ENCODE measurements at regions not wholly inside any gene's neighbourhood (a gene's known extent, or its start where the extent isn't known, plus 50 kb on each side); places are given as distances from the start of the nearest gene placed in this dataset.
"Not testable (repeated sequence)": the region's sequence is repeated elsewhere in the genome, so short reads cannot be mapped to it uniquely, and the experiment has no call there.

DNA sequence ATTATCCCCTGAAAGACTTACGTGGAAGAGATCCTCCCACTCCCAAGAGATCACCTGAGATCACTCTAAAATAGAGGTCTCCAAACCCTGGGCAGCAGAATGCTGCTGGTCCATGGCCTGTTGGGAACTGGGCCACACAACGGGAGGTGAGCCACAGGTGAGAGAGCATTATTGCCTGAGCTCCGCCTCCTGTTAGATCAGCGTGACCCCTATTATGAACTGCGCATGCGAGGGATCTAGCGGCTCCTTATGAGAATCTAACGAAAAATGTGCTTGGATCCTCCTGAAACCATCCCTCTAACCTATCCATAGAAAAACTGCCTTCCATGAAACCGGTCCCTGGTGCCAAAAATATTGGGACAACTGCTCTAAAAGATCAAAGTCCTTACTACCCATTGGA, 1057.4 kb downstream of the EPHA7 start:
- no peak for DNase-seq

DNA sequence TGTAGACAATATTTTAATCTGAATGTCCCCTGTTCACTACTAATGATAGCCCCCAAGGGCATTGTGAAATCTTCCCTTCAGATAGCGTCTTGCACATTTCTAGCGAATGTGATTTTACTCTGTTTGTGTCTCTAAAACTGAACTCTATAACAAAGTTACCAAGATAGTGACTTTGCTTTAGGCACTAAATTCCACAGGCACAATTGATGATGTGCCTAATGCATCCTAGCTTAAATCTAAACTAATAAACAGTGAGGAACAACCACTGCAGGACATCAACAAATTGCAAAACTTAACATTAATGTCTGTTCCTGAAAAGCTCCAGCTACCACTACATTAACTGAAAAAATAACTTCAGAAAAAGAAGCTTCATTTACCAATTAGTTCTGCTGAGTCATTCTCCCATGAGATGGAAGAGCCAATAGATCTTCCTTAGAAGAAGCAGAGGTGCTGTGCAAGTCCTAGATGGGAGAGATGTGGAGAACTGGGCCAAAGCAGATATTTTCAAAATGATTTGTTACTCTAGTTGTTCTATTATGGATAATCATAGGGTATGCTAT, 1065.0 kb downstream of the EPHA7 start:
- DNase-seq, result no peak

DNA sequence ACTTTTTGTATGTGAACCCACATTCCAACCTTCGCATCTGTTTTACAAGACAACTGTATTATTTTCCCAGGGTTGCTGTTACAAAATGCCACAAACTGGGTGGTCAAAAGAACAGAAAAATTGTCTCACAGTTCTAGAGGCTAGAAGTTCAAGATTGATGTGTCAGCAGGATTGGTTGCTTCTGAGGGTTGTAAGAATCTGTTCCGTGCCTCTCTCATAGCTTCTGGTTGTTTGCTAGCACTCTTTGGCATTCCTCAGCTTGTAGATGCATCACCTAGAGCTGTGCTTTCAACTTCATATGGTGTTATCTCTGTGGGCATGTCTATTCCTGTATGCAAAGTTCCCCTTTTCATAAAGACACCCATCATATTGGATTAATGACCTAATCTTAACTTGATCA, 1067.2 kb downstream of the EPHA7 start:
- no peak for DNase-seq

DNA sequence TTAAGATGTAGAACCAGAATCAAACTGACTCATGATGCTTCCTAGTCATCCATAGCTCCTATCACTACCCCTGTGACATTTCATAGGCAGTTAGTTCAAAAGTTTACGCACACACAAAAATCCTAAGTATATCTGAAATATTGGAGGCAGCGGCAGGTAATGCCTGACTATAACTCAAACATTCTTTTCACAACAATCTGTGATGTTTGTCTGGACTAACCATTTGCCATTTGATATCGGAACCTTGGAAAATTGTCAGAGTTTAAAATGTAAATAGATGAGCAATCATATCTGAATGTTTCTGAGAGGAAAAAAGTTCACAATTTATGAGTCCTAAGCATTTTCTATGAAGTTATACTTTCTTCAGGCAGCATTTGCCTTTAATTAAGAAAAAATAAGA, 1078.2 kb downstream of the EPHA7 start:
- DNase-seq, result peak; percentile 1

DNA sequence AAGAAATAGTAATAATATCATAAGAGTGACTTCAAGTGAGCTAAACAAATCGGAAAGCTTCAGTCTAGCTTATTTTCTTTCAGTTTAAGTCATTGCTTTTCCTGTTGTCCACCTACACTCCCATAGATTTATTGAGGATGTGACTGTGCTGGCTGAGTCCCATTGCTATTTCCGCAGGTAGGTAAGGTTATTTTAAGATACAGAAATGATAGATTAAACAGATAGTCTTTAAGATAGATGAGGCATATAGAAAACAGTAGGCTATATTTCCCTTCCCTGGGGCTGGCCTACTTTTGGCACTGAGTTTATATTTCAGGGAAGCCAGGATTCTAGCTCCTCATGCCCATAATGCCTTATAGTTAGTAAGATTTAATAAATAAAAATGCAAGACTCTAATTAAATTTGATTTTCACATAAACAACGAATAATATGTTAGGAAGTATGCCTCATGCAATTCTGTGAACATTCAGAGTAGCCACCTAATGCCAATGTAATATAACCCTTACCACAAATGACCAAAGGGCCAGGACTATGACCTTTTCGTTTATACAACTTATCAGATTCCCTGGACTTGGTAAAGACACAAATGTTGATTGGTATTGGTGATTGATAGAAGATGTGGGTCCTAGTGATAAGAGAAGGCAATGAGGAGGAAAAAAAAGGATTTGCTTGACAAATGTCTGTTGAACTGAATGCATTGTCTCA, 1079.3 kb downstream of the EPHA7 start:
- no peak for DNase-seq

DNA sequence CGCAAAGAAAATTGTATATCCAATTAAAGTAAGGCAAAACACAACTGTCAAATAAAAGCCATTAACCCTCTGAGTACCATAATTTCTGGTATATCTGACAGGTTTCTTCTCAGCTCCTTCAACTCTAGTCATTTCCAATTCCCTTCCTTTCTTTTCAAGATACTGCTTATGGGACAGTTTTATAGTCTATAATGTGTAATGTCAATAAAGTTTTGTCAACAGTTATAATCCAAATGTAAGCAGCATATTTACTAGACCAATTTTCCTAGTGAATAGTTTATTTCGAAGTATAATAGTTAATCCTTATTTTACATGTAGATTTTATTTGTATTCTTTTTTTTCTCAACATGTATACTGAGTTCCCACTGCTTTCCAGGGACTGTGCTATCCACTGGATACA, 1081.8 kb downstream of the EPHA7 start:
- DNase-seq, result no peak

DNA sequence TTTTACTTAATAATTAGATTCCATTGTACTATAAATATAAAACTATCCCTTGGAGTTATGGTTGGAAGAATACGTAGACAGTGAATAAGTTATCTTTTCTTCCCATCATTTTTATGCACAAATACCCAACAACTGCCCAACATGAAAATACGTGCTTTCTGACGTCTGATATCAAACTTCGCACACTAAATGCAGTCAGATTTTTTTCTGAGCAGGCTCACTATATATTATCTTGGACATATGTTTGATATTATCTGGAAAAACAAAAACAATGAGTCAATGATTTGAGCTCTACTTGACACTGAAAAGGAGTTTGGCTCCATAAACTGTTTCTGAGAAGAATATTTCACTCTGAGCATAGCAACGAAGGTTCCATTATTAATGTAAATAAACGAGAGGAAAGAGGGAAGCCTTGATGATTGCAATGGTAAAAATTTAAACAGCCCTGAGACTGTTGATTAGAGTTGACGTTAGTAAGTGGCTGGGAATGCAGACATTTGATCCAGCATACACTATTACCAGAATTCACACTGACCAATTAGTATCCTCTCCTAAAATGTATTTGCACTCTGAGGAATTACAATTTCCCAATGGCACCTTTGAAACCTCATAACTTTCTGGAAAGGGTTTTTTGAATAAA, 1090.0 kb downstream of the EPHA7 start:
- peak; percentile 1 for DNase-seq

DNA sequence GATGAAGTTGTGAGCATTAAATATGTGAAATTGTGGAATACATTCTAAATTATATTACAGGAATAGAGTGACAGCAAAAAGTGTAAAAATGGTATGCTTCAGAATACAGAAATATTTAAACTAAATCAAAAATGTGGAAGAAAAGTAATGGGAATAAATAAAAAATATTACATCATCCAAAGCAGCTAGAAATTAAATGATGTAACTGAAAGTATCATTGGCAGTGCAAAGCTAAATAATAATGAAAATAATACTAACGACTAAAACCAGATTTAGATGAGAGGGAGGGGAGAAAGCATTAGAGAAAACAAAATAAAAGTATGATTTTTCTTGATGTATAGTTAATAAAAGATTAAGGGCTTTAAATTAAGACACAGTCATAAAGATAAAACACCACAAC, 1104.0 kb downstream of the EPHA7 start:
- DNase-seq, result no peak

DNA sequence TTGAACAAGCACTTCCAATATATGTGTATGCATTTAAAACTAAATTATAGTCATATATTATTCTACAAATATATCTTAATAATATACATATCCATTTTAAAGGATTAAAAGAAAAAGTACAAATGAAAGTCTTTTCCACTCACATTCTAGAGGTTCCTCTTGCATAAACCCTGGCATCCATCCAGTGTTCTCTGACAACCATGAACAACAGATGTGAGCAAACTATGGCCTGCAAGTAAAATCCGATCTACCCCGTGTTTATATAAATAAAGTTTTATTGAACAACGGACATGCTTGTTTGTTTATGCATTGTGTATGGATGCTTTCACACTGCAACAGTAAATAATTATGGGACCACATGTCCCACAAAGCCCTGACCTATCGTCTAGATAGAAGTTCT, 1122.3 kb downstream of the EPHA7 start:
- peak; percentile 5 for DNase-seq

DNA sequence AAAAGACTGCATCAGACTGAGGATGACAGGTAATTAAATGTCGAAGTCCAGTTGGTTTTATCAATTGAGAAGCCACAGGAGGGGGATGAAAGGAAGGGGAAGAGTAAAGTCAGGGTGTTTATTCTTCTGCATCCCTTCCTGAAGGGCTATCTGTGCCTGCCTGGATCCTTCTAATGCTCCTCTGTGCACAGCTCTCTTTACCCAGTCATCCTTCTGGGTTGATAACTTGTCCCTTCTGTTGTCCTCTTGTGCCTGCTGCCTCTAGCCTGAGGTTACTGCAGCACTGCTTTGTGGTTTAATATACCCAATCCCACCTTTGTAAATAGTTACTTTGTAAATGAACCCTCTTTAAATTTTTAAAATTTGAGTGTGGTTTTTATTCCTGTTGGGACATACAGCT, 1127.3 kb downstream of the EPHA7 start:
- DNase-seq, result no peak

DNA sequence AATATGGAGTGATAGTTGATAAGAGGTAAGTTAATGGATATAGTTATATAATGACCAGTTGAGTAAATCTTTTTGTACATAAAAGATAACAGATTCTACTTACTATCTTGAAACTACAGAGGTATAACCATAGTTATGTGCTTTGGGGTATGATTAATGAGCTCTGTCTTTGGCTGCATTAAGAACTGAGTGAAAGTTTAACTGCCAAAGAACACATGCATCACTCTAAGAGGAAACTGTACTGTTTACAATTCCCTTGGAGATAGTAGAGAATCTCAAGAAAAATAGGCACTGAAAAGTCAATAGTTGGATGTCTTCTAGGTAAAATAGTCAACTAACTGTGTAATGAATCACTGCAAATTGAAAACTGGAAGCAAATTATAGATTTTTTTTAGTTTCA, 1129.5 kb downstream of the EPHA7 start:
- DNase-seq, result no peak

DNA sequence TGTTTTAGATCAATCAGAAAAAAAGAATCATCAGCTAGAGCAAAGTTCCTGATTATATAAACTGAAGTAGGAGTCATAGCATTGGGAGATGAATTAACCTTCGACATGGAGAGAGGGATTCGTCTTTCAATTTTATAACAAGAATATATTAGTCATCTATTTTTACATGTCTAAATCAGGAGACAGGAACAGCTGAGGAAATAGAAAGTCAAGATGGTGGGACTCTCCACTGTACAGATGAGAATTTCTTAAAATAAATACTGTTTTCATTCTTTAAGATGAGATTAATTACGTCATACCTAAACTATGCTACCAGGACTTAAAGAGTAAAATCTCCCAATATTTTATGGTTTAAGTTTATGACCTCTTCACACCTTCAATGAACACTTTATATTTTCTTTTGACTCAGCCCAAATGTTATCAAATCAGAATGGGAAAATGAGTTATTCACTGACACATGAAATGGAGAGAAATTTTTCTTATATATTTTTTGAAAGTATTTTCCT, 1137.7 kb downstream of the EPHA7 start:
- no peak for DNase-seq

DNA sequence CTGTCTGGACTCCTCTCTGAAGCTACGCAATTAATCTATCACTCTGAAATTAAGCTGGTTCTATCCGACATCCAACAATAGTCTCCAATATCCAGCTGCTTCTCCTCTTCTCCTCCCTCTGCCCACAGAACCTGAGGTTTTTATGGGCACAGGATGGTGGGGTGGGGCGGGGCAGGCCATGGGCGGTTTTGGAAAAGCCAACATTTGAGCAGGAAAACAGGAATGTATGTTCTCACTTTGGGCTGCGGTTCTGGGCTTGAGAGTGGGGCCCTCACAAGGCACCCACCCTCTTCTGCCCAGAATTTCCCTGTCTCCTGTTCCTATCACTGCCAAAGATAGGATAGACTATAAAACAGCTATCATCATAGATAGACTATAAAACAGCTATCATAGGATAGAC, 1144.2 kb downstream of the EPHA7 start:
- DNase-seq, result no peak

DNA sequence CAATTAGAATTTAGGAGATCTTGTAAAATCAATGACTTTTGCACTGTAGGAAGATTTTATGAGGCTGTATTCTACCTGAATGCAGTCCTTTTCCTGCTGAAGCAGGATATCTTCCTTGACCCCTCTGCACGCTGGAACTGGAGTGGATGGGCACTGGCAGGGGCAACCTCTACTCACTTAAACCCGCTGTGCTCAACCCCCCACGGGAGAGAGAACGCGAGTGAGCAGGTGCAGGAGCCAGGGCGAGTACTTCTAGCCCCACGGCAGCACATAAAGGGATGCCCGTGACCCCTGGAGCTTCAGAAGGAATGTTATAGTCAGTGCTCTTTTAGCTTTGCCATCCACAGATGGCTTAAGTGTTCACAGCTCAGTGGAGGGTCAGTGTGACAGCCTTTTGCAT, 1144.8 kb downstream of the EPHA7 start:
- no peak for DNase-seq

DNA sequence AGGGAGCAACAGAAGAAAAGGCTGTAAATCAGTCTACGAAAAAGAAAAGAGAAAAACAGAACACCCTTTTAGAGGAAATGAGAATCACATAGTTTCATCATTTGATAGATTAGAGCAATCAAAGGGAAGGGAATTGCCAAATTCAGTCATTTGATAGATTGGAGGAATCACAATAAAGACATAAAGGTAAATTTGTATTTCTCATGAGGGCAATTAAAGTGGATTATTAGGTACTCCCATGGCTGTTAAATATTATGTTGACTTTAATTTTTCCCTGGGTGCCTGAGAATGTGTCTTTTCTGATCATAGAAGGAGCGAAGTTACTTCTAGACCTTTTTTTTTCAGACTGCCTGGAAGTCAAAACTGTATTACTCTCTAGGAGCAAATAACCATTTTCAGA, 1145.7 kb downstream of the EPHA7 start:
- DNase-seq, result no peak

DNA sequence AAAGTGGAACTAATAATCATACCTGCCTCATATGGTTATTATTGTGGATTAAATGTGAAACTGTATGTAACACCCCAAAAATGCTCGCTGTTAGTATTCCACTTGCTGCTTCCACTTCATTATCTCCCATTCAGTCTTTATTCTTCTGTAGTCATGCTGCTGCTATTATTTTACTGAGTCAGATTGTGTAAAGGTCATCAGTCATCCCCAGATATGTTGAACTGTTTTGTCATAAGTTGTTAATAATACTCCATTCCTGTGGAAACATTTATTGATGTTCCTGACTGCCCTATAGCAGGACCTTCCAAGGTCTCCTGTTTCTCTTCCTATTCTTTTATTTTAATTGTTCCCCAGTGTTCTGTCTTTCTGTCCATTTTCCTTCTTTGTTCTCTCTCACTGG, 1148.3 kb downstream of the EPHA7 start:
- DNase-seq, result no peak

DNA sequence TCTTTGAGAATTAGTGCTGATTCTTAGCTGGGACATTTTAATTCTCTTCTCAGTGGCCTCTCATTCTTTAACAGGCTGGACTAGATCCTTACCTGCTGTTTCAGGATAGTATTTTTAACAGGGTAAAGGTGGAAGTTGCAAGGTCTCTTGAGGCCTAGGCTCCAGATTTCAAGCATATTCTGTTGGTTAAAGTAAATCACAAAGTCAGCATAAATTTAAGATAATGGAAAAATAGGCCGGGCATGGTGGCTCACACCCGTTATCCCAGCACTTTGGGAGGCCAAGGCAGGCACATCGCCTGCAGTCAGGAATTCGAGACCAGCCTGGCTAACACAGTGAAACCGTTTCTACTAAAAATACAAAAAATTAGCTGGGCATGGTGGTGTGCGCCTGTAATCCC, 1149.0 kb downstream of the EPHA7 start:
- DNase-seq, result no peak

DNA sequence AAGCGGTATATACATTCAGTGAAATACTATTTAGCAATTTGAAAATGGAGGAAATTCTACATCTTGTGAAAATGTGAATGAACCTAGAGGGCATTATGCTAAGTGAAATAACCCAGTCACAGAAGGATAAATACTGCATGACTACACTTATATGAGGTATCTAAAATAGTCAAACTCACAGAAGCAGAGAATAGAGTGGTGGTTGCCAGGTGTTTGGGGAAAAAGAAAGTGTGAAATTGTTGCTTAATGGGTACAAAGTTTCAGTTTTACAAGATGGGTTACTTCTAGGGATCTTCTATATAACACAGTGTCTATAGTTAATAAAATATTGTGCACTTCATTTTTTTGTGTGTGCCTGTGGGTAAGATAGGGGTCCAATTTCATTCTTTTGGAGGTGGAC, 1152.0 kb downstream of the EPHA7 start:
- DNase-seq, result no peak

DNA sequence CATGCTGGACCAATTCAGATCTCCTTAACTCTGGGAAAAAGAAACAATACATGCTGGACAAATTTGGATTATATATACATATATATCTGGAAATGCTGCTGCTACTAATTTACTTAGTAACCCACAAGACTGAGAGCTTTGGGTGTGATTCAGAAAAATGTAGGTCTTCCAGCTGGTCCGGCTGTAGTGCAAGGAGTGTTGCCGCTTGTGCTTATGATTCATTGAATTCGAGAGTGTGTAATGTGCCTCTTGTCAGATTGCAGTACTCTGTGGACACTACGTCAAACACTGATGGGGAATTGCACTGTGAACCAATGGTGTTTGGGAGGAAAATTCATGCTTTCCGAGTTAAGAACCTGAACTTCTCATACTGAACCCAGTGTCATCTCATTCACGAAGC, 1155.5 kb downstream of the EPHA7 start:
- no peak for DNase-seq

DNA sequence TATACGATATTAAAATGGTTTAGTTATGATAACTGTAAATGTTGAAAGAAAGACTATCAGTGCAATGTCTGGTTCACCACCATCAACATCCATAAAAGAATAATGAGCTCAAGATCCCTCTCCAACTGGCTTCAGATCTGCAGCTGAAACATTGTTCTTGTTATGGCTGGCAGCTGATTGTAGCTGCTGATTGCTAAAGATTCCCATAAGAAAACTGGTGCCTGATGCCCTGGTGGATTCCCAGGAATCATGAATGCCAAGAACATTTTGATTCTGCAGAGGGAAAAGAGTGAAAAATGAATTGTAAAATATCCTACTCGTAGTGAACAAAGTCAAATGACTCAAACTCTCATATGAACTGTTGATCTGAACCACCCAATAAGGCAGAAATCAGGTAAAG, 1160.2 kb downstream of the EPHA7 start:
- no peak for DNase-seq

DNA sequence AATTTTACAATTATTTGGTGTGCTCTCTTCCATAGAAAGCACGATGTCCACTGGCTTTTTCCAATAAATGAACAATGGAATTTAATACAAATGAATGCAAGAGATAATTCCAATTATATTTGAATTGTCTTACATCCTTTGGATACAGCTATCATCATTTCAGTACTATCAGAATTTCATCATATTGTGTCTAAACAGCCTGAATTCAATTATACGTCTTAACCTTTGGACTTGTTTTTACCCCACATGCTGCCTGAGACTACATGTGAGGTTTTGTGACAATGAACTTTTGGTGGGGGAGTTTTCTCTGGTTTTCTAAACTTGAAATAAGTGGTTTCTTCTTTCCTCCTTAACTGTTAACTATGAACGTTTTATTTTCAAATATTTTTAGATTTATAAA, 1176.0 kb downstream of the EPHA7 start:
- no peak for DNase-seq

DNA sequence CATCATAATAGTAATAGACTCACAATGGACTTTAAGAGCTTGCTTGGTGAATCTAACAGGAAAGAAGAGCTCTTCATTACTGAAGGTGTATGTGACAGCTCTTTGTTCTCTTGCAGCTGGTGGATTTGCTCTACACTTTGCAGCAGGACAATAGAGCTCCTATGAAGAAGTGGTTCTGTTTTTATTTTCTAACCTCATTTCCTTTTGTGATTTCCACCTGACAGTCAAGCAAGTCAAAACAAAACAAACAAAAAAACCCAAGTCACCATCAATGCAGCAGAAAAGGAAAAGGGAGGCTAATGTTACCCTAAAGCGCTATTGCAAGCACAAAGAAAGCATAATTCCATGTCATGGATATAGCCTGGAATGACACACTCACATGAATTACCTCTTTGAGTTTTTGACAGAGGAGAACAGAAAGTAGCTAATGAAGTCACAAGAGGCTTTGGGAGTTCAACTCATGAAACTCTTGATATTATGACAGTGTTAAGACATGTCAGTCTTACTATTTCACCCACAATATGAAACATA, 1188.1 kb downstream of the EPHA7 start:
- DNase-seq, result no peak

DNA sequence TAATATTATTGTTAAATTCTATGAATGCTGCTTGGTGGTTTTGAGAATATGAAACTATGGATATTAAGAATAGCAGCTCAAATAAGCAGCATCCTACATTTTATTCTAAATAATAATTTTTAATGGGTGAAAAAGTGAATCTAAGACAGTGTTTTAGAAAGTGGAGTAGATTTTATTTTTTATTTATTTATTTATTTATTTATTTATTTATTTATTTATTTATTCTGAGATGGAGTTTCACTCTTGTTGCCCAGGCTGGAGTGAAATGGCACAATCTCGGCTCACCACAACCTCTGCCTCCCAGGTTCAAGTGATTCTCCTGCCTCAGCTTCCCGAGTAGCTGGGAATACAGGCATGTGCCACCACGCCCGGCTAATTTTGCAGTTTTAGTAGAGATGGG, 1199.4 kb downstream of the EPHA7 start:
- DNase-seq, result not testable (repeated sequence)

DNA sequence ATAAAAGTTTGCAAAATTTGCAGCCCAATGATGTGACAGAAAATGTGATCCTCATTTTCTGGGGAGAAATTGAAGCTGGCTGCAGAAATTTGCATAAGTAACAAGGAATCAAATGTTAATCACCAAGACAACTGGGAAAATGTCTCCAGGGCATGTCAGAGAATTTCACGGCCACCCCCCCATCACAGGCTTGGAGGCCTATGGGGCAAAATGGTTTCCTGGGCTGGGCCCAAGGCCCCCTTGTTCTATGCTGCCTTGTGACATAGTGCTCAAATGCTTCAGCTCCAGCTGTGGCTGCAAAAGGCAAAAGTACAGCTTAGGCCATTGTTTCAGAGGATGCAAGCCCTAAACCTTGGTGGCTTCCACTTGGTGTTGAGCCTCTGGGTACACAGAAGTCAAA, 1202.6 kb downstream of the EPHA7 start:
- no peak for DNase-seq

All from fibroblast of upper back skin (primary cell).